ENCODE measurements at regions not wholly inside any gene's neighbourhood (a gene's known extent, or its start where the extent isn't known, plus 50 kb on each side); places are given as distances from the start of the nearest gene placed in this dataset.
A peak's percentile ranks its signal among the peaks of the same experiment; 100 is the strongest.
"Not testable (repeated sequence)": the region's sequence is repeated elsewhere in the genome, so short reads cannot be mapped to it uniquely, and the experiment has no call there.

DNA sequence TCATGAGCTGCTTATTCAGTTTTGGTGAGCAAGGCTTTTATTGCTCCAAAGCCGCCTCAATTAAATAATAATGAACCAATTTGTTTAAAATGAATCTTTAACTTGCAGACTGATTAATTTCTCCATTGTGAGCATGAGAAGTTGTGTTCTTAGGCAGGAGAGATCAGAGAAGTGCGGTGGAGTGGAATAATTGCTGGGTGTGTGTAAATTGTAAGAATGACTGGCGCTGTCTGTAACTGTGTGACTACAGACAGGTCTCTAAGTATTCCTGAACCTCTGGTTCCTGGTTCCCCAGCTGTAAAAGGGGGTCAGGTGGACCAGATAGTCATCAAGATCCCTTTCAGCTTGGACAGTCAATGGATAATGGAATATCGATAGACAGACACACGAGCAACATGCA lies 98.0 kb upstream of the EFEMP1 start:
- DNase-seq, result no peak

DNA sequence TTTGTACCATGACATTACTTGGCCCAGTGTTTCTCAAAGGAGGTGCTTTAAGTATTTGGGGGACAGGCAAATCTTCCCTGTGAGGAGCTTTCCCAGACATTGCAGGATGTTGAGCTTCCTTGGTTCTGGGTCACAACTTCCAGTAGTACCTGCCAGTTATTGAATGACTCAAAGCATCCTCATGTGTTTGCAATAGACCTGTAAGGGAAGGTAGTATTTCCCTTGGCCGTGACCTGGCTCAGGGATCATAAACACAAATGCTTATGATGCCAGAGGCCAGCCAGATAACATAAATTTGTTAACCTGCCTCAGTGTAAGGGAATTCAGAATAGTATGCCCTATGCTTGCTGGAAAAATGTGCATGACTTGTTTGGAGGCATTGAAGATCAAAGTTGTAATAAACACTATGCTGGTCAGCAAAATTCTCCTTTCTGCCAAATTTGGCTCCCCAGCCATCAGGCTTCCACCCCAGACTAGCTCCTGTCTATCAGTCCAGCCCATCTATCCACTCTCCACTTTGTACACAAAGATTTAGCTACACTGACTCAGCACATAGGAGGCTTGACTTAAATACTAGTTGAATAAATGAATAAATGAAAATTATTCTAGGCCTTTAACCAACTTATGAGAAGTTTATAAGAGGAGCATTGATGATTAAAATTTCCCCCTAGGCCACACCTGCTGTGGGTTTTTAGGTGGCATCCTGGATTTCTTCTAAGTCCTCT lies 102.0 kb upstream of the EFEMP1 start:
- DNase-seq, result no peak

DNA sequence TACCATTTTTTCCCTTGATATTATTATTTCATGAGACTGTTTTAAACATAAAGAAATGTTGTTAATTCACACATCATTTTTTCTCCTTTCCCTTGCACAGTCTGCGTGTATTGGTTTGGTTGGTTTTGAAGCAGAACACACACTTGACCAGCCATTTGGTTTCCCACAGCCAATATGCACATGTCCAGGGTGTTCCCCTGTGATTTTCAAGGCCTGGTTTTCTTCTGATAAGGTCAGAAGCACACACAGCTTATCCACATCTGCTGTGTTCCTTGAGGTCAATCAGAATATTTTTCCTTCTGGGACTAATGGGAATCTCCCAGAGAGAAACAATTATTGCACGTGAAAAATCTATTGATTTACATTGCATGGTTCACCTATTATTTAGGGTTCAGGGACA lies 103.2 kb upstream of the EFEMP1 start:
- DNase-seq, result no peak

DNA sequence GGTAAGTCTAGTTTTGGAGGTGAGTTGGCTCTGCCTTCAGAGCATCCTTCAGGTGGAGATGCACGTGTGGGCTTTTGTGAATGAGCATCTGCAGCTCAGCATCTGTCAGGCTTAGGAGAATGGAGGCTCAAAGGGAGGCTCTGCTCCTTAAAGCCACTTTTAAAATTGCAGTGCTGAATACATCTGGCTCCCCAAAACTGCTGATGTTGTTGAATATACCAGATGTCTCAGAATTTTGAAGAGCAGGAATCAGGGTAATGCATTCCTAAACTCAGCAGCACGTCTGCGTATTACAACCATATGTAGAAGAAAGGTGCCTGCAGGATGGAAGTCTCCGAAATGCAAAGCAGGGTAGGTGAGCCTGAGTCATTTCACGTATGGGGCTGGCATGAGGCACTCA lies 106.5 kb upstream of the EFEMP1 start:
- no peak for DNase-seq

DNA sequence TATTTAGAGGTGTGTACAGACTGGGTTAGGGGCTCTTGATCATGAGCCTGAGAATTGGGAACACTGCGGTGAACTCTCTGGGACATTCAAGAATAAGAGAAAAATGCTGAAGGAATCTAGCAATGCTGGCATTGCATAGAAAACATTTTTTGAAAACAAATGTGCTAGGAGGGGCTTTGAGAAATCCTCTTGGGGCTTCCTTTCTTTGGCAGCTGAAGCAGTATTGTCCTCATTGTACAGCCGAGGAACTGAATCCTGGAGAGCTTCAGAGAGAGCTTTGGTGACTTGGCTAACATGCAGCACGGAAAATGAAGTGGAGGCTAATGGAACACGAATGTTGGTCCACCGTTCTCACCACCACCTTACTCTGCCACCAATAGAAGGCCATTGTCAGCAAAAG lies 107.3 kb upstream of the EFEMP1 start:
- DNase-seq, result no peak

DNA sequence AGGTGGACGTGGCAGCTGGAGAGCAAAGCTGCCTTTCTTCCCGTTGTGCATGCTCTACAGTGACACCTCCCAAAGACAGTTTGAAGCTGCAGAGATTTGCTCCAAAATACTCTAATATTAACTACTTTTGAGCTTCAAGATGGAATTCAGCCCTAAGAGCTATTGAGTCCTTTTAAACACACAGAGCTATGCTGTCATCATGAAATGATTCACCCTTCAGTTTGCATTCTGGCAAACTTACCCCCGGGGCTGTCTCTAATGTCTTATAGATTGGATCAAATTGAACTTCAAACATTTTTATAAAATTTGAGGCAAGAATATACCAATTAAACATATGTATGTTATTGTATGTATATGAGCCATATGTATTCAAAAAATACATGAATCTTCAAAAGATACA lies 110.7 kb upstream of the EFEMP1 start:
- DNase-seq, result no peak

DNA sequence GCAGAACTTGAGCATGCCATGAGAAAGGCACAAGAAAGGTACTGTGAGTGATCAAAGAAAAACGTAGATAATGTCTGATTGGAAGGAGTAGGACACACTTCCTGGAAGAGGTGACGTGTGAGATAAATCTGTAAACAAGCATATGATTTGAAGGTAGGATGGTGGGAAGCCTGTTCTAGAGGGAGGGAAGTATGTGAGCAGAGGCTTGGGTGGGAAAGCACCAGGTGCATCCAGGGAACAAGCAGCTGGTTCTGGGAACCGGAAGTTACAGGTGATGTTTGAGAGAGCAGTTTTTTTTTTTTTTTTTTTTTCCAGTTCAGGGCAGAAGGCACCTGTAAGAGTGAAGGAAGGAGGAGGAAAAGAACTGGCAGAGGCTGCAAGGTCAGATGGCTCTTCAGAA lies 116.6 kb upstream of the EFEMP1 start:
- no peak for DNase-seq

DNA sequence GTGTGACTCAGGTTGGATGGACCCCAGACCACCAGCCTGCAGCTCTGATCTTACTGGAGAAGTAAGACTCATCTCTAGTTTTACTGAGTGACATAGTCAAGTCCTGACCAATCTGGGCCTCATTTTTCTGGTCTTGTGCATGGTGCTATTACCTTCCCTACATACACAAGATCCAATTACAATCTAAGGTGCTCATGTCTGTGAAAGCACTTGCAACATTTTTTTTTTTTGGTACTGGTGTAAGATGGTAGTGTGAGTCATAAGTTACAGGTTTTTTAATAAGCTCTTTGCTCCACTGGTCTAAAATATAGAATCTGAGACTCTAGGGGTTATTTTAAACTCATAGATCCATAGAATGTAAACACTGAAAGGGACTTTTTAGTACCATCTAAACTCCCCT lies 117.3 kb upstream of the EFEMP1 start:
- no peak for DNase-seq

DNA sequence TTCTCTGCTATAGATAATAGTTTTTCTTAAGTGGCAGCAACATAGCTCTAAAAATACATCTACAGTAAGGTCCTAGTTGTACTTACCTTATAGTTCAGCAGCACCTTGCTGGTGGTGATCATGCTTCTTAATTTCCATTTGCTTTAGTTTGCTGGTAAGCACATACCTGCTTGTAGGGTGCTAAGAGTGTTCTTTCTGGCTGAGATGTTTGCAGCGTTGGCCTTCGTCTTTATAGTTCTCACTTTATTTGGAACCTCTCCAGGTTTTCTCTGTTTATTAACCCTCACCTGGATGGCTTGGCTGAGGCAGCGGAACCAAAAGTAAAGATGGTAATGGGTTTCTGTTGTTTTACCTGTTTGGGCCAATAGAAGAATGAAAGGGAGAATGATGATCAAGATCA lies 123.6 kb upstream of the EFEMP1 start:
- peak; percentile 4 for DNase-seq

DNA sequence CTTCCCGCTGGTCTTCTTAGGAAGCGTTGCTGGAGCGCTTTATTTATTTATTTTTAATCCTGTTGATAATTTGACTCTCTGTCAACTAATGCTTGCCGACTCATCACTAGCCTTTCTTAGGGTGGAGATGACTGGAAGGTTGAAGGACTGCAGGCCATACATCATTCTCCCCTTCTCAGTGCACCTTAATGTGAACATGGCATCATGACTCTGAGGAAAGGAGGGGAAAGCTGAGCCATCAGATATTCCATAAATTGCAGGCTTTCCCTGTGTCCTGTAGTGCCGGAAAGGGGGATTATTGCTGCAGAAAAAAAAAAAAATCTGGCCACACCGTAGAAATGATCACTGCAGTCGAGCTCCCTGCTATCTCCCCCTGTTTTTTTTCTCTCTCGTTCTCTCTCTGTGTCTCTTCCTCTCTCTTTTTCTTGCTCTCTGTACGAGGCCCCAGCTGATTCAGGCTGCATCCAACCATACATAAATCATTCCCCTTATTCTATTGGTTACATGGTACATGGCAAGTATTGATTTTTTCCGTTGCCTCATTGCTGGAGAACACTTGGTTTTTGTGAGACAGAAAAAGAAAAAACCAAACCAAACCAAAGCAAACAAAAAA lies 125.8 kb upstream of the EFEMP1 start:
- DNase-seq, result no peak

DNA sequence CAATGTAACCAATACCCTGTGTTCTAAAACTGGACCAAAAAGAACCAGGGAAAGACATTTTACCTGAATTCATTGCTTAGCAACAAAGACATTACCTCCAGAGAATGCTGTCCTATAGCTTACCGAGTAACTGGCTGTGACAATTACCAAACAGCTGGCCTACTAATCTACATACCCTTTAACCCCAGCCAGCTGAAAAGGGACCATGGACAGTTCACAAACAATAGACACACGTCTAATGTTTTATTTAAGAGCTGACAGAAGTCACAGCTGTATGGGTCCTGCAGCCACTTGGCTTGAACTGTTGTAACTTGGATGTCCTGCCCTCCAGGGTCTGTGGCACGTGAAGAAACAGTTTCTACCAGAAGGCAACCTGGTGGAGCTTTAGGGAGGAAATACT lies 130.1 kb upstream of the EFEMP1 start:
- no peak for DNase-seq

DNA sequence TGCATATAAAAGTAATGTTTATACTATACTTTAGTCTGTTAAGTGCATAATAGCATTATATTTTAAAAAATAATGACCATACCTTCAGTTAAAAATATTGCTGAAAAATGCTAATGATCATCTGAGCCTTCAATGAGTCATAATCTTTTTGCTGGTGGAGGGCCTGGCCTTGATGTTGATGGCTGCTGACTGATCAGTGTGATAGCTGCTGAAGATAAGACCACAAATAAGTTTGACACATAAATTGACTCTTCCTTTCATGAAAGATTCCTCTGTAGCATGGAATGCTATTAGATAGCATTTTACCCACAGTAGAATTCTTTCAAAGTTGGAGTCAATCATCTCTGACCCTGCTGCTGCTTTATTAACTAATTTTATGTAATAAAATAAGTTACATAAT lies 128.4 kb upstream of the CCDC85A start:
- no peak for DNase-seq

DNA sequence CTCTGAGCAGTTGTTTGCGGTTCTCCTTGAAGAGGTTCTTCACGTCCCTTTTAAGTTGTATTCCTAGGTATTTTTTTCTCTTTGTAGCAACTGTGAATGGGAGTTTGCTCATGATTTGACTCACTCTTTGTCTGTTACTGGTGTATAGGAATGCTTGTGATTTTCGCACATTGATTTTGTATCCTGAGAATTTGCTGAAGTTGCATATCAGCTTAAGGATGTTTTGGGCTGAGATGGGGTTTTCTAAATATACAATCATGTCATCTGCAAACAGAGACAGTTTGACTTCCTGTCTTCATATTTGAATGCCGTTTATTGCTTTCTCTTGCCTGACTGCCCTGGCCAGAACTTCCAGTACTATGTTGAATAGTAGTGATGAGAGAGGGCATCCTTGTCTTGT lies 122.5 kb upstream of the CCDC85A start:
- DNase-seq, result not testable (repeated sequence)

DNA sequence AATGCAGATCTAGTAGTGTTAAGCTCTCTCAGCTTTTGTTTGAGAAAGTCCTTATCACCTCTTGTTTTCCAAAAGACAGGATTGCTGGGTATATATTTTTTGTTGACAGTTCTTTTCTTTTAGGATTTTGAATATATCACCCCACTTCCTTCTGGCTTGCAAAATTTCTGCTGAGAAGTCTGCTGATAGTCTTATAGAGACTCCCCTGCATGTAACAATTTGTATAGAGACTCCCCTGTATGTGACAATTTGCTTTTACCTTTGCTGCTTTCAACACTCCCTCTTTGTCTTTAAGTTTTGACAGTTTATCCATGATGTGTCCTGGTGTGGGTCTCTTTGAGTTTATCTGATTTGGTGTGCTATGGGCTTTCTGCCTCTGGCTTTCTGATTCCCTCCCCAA lies 115.0 kb upstream of the CCDC85A start:
- DNase-seq, result no peak

DNA sequence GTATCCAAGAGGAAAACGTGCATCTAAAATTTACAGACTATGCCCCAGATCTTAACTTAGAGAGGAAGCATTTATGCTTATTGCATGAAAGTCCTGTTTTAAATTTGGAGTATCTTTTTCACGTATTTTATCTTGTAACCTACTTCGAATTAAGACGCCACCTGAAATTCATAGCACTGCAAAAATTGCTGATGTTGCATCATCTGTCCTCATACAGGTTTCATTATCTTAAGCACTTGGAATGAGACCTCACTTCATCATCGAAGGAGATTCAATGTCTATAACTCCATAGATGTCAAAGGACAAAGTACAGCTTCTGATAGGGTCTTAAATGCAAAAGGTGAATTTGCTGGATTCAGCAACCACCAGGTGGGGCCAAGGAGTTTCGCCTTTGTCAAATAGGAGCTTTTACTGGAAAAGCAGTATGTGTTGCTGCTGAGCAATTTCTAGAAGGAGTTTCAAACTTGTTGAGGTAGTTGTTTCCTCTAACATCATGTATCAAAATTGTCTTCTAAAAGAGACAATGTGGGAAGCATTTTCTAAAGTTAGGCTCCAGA lies 106.4 kb upstream of the CCDC85A start:
- no peak for DNase-seq

DNA sequence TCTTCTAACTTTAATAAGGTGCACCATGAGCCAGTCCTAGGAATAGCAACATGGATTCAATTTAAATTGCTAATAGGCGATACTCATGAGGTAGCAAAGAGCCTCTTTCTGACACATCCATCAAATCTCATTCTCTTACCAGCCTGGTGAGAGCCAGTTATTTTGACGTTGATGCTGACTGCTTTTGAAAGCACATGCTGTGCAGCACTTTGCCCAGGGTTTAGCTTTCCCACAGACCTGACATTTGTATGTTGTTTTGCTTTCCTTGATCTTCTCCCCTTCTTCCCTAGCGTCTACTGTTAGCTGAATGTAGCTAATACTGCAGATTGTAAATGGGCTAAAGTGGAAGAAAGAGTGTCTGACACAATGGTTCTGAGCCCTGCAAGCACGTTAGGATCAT lies 101.1 kb upstream of the CCDC85A start:
- DNase-seq, result no peak

DNA sequence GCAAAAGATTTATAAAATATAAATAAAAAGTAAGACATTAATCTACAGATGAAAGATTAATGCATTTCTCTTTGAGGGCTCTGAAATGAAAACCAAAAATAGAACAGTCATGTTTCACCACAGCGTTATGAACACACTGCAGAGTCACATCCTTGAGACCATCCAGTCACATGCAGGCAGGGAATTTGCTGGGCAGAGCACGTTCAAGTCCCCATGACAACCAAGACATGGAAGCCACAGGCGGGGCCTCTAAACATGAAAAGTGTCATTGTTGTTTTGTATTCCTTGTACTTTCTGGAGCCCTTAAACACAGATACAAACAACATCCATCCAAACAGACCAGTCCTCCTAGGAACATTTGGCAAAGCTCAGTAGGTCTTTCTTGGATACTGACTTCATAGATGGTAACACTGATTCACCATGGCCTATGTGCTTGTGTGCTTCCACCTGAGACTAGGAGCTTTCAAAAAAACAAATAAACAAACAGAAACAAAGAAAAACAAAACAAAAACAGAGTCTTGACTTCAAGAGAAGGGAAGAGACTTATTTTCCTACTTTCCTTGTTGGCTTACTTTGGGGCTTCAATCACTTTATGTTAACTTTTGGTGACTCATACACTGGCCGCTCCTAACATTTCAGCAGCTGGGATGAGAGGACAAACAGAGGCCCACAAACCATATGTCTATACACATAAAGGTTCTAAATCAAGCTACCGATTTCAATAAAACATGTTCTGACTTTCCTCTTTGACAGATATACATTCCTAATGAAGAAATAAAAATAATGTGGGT lies 99.5 kb upstream of the CCDC85A start:
- DNase-seq, result no peak

DNA sequence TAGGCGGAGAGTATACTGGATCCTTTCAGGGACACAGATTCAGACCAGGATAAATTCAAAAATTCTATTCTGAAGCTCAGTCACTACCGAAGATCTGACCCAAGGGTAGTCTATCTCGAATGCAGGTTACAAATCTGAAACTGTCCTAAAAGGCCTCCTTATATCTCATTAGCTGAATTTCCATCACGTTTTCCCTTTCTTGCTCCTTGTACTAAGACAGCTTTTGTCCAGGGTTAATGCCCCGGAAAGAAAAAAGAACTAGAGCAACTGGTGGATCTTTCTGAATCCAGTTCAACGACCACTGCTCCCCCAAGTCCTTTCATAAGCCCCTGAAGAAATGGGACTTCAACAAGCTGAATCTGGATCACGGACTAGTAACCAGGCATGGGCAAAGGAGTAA lies 97.5 kb upstream of the CCDC85A start:
- DNase-seq, result no peak

DNA sequence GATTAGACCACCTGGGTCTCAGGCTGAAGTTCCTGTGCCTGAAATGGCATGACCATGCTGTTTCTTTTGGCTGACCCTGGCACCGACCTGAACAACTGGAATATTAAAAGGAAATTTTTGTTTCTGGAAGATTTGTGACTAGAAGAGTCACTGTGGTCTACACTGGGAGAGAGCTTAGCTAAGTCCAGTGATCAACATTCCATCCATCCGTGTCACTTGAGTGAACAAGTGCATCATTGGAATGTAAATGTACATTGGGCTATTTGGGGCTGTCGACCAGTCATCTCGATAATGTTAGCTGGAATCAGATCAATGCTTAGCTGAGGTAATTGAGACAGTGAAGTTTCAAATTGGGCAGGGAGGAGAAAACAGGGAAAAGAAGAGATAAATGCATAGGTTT lies 95.4 kb upstream of the CCDC85A start:
- no peak for DNase-seq

DNA sequence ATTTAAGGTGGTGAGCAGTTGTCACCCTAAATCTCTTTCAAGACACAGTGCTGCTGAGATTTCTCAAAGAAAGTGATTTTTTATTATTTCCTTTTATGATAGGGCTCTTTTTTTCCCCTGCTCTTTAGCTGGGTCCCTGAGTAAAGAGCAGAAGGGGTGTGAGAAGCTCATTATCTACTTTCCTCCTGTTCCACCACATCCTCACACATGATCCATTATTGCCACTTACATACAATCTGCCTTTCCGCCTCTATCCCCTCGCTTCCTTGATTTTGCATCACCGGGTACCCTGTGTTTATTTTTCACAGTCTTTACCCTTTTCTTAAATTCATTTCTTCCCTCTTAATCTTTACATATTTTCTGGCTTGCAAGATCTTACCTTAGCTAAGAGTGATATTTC lies 93.9 kb upstream of the CCDC85A start:
- DNase-seq, result no peak

DNA sequence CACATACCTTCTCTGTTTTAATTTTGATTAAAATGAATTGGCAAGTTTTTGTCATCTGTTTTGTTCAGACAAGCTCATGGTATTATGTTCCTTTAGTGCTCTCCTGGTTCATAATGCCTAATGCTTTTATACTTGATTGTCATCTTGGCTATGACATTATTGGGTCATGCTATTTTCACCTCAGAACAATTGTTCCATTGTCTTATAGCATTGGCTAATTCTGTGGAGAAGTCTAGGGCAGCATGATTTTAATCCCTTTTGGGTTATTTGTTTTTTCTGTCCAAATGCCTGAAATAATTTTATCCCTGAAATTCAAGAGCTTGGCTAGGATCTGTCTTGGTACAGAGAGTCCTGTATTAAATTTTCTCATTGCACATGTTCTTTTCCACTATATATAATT lies 83.8 kb upstream of the CCDC85A start:
- no peak for DNase-seq

DNA sequence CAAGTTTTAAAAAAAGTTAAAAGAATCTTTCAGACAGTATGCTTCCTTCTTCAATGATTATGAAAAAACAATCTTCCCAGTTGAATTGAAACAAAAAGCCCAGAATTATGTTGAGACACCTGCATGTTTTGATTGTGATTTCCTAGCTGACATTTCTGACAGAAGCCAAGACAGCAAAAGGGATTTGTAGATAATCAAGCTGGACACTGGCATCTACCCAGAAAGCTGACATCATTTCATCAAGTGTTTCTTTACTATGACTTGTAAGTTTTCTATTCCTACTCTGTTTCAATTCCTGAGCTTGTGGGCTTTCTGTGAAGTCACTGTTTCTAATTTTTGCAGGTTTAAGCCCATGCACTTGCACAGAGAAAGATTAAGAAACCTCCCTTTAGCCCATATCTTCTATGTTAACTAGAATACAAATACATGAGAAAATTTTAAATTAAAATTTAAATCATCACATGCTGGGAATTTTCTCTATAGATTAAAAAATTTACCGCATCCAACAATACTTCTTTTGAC lies 82.9 kb upstream of the CCDC85A start:
- no peak for DNase-seq

DNA sequence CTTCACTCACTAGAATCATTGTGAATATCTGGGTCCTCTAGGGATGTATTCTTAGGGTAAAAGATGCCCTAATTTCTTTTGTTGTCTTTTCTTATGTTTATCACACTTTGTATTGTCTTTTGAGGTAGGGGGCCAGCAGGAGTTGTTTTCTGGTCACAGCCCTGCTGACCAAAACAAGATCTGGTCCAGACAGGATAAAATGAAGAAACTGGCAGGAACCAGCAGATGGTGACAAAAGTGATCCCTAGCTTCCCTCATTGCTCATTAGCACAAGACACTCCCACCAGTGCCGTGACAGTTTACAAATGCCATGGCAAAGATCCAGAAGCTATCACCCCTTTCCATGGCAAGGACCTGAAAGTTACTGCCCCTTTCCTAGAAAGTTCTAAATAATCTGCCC lies 81.7 kb upstream of the CCDC85A start:
- DNase-seq, result no peak

DNA sequence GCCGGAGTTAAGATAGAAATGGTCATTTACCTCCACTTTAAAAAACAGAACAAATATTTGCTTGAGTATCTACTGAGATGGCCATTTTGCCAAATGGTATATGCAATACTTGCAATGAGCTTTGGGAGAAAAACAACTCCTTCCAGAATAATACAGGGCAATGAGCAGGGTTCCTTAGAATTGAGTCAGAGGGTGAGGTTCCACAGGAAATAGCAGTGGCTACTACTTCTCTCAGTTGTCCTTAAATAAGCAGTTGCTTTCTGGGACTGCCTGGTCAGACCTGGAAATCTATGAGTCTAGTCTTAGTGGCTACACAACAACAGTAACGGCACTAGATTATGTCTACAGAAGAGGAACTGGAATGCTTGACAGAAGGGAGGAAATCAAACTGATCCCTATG lies 80.9 kb upstream of the CCDC85A start:
- no peak for DNase-seq
